Prostate gland (tissue), 2 donors: ENCODE measurements at regions not wholly inside any gene's neighbourhood (a gene's known extent, or its start where the extent isn't known, plus 50 kb on each side); places are given as distances from the start of the nearest gene placed in this dataset.

Experiments
- DNase-seq: peaks from one replicate; pipeline ENCODE4 v3.0.0-alpha.2; 2019; ENCODE audit warnings: low spot score
- H3K27ac ChIP-seq, 2 donors: fragments of 200-600 bp; sonication (generic); 2 replicates each; pipeline ENCODE4 v1.5.1; 2017 to 2019
- H3K27me3 ChIP-seq: fragments of 200-600 bp; sonication (generic); replicated peaks from 2 replicates; pipeline ENCODE4 v1.5.1; 2019; ENCODE audit not compliant: insufficient read depth
- H3K36me3 ChIP-seq, 2 donors: fragments of 200-600 bp; sonication (generic); 1 replicate in 1 of 2; 2 replicates in 1 of 2; pipeline versions ENCODE4 v1.5.1 to v1.8.1; 2017 to 2019
- H3K4me1 ChIP-seq: fragments of 200-600 bp; sonication (generic); replicated peaks from 2 replicates; pipeline ENCODE4 v1.5.1; 2019
- H3K4me3 ChIP-seq, 2 donors: fragments of 200-600 bp; sonication (generic); 2 replicates each; pipeline ENCODE4 v1.5.1; 2017 to 2019
- H3K9me3 ChIP-seq: fragments of 200-600 bp; sonication (generic); 2 replicates; pipeline ENCODE4 v1.5.1; 2017
- CTCF ChIP-seq, 4 experiments: fragments of 200-600 bp in 2 of 4; fragments of 450-650 bp in 2 of 4; sonication (generic) in 2 of 4; IDR thresholded peaks; 1 replicate in 3 of 4; 2 replicates in 1 of 4; pipeline ENCODE4 v1.5.1; 2016 to 2019; ENCODE audit warnings: antibody characterized with exemption in 4 of 4, mild to moderate bottlenecking in 2 of 4, moderate library complexity in 2 of 4
- POLR2A ChIP-seq: fragments of 450-650 bp; IDR thresholded peaks from one replicate; pipeline ENCODE4 v1.6.1; 2016; ENCODE audit warnings: antibody characterized with exemption, mild to moderate bottlenecking
- POLR2AphosphoS5 ChIP-seq: sonication (generic); formaldehyde crosslinking; IDR thresholded peaks from one replicate; pipeline ENCODE4 v1.6.1; 2017; ENCODE audit warnings: antibody characterized with exemption
- WGBS: methylation state at CpG from one replicate; pipeline ENCODE4 v1.1.5; 2018; 5-methylcytosine and 5-hydroxymethylcytosine counted together
- intact Hi-C: fragments of 100-400 bp; cut with DNase I; formaldehyde crosslinking; loops from one replicate; pipeline ENCODE4 v1.14.2; 2022

DNA sequence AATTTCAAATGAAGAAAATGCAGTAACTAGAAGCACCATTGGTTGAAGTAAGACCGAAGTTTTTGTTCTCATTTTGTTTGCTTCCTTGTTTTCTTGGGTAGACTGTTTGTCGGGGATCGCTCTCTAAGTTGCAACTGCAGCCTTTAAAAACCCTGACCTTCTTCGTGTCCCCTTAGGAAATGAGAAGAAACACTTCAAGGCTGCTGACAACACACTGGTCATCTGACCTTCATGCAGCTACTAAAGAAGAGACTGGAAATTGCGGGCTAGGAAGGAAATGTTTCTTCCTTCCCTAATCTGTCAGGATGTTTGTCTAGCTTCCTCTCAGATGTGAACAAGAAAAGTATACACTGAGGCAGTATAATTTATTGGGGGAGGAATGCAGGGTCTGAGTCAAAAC is 50.7 kb upstream of the CHSY3 start:
- Histone ChIP-seq H3K4me3 (no peak overlapping the region), H3K27ac (no peak overlapping the region), H3K36me3 (no peaks in the 10 kb centered on the region), H3K27me3 (no peaks in the 10 kb centered on the region), H3K9me3 (no peaks in the 10 kb centered on the region), H3K4me1 (no peaks in the 10 kb centered on the region)
- no peak for TF ChIP-seq CTCF (IDR thresholded peaks at IDR 0.05)
- no peak for TF ChIP-seq POLR2A
- no peak for TF ChIP-seq POLR2AphosphoS5
- WGBS: 52% methylated on average over 5 of the region's 5 CpGs
- intact Hi-C loops: loop anchor here (2.0 kb wide), 1 partner anchor 83 kb away; no protein-coding TSS in a partner anchor
- no peak for DNase-seq
